Right lobe of liver (tissue), 6 donors: ENCODE measurements at regions not wholly inside any gene's neighbourhood (a gene's known extent, or its start where the extent isn't known, plus 50 kb on each side); places are given as distances from the start of the nearest gene placed in this dataset.

Source experiments
- ATAC-seq, 4 donors: fragments of 200-7000 bp; cut with Tn5 transposase; one replicate each; pipeline ENCODE4 v1.9.1; 2020; ENCODE audit warnings: mild to moderate bottlenecking in 4 of 4, moderate library complexity in 4 of 4
- DNase-seq, 3 donors: peaks; one replicate each; pipeline ENCODE4 v3.0.0-alpha.2; 2020
- H3K27ac ChIP-seq, 3 donors: fragments of 200-600 bp; one replicate each; pipeline ENCODE4 v1.8.0; 2022
- H3K27me3 ChIP-seq, 2 donors: fragments of 200-600 bp; one replicate each; pipeline ENCODE4 v1.8.0; 2022
- H3K36me3 ChIP-seq, 4 donors: fragments of 200-600 bp; sonication (generic) in 1 of 4; one replicate each; pipeline versions ENCODE4 v1.5.1 to v1.8.0; 2017 to 2022; ENCODE audit warnings: control low read depth in 1 of 4
- H3K4me1 ChIP-seq, 4 donors: fragments of 200-600 bp; sonication (generic) in 1 of 4; one replicate each; pipeline versions ENCODE4 v1.5.1 to v1.8.0; 2017 to 2022; ENCODE audit warnings: control low read depth in 1 of 4
- H3K4me3 ChIP-seq, 3 donors: fragments of 200-600 bp; one replicate each; pipeline ENCODE4 v1.8.0; 2022
- H3K9me3 ChIP-seq, 4 donors: fragments of 200-600 bp; sonication (generic) in 1 of 4; one replicate each; pipeline versions ENCODE4 v1.5.1 to v1.8.0; 2017 to 2022; ENCODE audit warnings: control low read depth in 1 of 4
- CTCF ChIP-seq, 4 donors: fragments of 200-600 bp in 3 of 4; fragments of 450-650 bp in 1 of 4; IDR thresholded peaks; one replicate each; pipeline versions ENCODE4 v1.5.1 to v1.8.0; 2016 to 2022; ENCODE audit warnings: antibody characterized with exemption in 4 of 4, mild to moderate bottlenecking in 2 of 4
- POLR2A ChIP-seq: fragments of 450-650 bp; IDR thresholded peaks from one replicate; pipeline ENCODE4 v1.6.1; 2017; ENCODE audit warnings: antibody characterized with exemption, mild to moderate bottlenecking
- WGBS: methylation state at CpG from one replicate; pipeline ENCODE4 v1.1.6; 2018; ENCODE audit warnings: low coverage, low lambda C conversion rate; ENCODE audit not compliant: insufficient coverage; ENCODE audit errors: missing lambda C conversion rate; 5-methylcytosine and 5-hydroxymethylcytosine counted together
- intact Hi-C, 2 donors: fragments of 100-400 bp; cut with DNase I; formaldehyde crosslinking; loops; one replicate each; pipeline versions ENCODE4 v1.11.2 to v1.14.1; 2022
- donor health status: DM: no; HTN: yes; CAD: no.
- donor health status: DM: no; HTN: no; CAD: no.
- donor health status: DM: no; HTN: no; CAD: no.
- donor health status: DM: no; HTN: yes; CAD: no.
- donor health status: DM: no; HTN: yes; CAD: no.

DNA sequence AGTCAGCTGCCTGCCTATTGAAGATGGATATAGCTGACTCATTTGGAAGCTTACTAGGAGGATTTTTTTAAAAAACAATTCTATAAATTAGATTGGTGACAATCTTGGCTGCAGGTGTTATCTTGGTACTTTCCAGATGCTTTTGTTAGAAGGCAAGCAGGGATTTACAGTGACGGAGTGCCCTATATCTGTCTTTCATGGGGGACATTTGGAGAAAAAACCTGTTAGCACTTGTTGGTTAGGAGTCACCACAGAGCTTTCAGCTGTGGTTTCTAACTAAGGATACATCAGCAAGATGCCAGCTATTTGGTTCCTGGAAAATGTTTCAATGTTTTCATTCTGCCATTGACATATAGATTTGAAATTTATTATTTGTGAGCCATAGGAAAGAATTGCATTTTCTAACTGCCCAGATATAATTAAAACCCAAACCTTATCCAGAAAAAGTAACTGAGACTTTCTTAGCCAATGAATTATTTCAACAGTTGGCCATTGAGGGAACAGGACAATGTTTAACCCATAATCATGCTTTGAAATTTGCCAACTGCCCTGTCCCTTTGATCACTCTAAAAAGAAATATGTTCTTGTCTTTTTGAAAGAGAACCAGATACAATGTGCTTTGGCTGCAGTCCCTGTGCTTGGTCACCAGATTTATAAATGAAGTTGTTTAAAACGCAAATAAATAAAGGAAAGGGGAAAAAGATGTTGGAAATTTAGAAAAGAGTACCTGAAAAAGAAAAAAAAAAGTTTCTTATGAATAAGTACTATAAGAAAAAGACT is 761.0 kb upstream of the CXADR start:
- Histone ChIP-seq H3K27me3 (no peaks in the 10 kb centered on the region), H3K36me3 (no peaks in the 10 kb centered on the region), H3K4me3 (no peak overlapping the region), H3K9me3 (no peaks in the 10 kb centered on the region), H3K27ac (no peak overlapping the region), H3K4me1 (no peaks in the 10 kb centered on the region)
- ATAC-seq (no peak), DNase-seq (no peak)
- TF ChIP-seq POLR2A (no peak), CTCF (IDR thresholded peaks at IDR 0.05) (no peak)
- intact Hi-C loops, result no loop called here
- WGBS, result 64% methylated on average over 2 of the region's 2 CpGs

DNA sequence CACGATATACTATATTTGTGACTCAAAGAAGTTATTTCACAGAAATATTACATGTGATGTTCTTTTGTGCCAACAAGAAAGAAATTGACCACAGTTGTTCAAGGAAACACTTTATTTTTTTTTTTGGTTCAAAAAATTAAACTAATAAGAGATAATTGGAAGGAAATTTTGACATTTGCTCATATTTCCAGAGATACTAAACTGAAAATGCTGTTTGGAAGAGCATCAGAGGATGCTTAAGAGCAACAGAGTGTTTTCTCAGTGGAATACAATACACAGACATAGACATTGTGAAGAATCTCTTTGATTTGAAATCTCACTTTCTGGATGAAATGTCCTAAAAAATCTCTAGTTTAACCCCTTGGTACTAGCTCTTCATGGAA is 760.4 kb upstream of the CXADR start:
- 78% methylated on average over 1 of the region's 1 CpG for WGBS

GRCh38 chr21:16755061-16755460 is 757.8 kb upstream of the CXADR start:
- TF ChIP-seq POLR2A (no peak), CTCF (IDR thresholded peaks at IDR 0.05) (no peak)
- Histone ChIP-seq H3K9me3 (no peaks in the 10 kb centered on the region), H3K27ac (no peak overlapping the region), H3K4me3 (no peak overlapping the region), H3K36me3 (no peaks in the 10 kb centered on the region), H3K4me1 (no peaks in the 10 kb centered on the region), H3K27me3 (no peaks in the 10 kb centered on the region)
- intact Hi-C loops, result no loop called here
- ATAC-seq (no peak), DNase-seq (no peak)

More for the DNA sequence above, 760.4 kb upstream of the CXADR start:
- Histone ChIP-seq H3K4me3 (no peak overlapping the region), H3K36me3 (no peaks in the 10 kb centered on the region), H3K4me1 (no peaks in the 10 kb centered on the region), H3K27ac (no peak overlapping the region), H3K9me3 (no peaks in the 10 kb centered on the region), H3K27me3 (no peaks in the 10 kb centered on the region)
- intact Hi-C loops, result no loop called here
- no peak for ATAC-seq
- TF ChIP-seq POLR2A (no peak), CTCF (IDR thresholded peaks at IDR 0.05) (no peak)
- DNase-seq, result no peak

GRCh38 chr21:16767201-16767600 is 745.6 kb upstream of the CXADR start:
- WGBS, result 73% methylated on average over 2 of the region's 2 CpGs
- ATAC-seq (no peak), DNase-seq (no peak)
- TF ChIP-seq CTCF (IDR thresholded peaks at IDR 0.05), result no peak
- TF ChIP-seq POLR2A, result no peak
- H3K27ac ChIP-seq, result no peak overlapping the region
- H3K9me3 ChIP-seq, result no peaks in the 10 kb centered on the region
- no peaks in the 10 kb centered on the region for H3K4me1 ChIP-seq
- no peak overlapping the region for H3K4me3 ChIP-seq
- intact Hi-C loops, result no loop called here
- no peaks in the 10 kb centered on the region for H3K36me3 ChIP-seq
- no peaks in the 10 kb centered on the region for H3K27me3 ChIP-seq

DNA sequence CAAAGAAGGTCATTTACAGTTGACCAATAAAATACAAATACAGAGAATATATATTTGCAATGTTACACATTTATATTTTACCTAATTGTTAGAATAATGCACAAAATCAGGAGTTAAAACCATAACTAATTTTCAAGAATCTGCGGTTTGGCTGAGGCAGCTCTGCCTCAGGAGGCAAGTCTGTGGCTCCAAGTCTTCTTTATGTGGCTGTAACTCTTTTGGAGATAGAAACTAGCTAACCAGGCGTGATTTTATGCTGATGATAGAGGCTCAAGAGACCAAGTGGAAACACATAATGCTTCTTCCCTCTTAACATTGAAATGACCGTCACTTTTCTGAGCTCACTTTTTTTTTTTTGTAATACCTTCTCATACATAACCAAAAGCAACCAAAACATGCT is 744.7 kb upstream of the CXADR start:
- DNase-seq (no peak), ATAC-seq (no peak)
- TF ChIP-seq POLR2A (no peak), CTCF (IDR thresholded peaks at IDR 0.05) (no peak)
- Histone ChIP-seq H3K4me1 (no peaks in the 10 kb centered on the region), H3K27ac (no peak overlapping the region), H3K27me3 (no peaks in the 10 kb centered on the region), H3K4me3 (no peak overlapping the region), H3K9me3 (no peaks in the 10 kb centered on the region), H3K36me3 (no peaks in the 10 kb centered on the region)
- intact Hi-C loops, result no loop called here
- WGBS, result 64% methylated on average over 3 of the region's 3 CpGs
